Liver (tissue), 3 donors: ENCODE measurements at regions not wholly inside any gene's neighbourhood (a gene's known extent, or its start where the extent isn't known, plus 50 kb on each side); places are given as distances from the start of the nearest gene placed in this dataset.

Experiments
- CTCF ChIP-seq: fragments of 150-350 bp; IDR thresholded peaks from 2 replicates; pipeline ENCODE4 v1.5.1; 2017; ENCODE audit warnings: improper control_type of control experiment, low read depth, low read length; ENCODE audit not compliant: missing input control
- FOXA1 ChIP-seq: IDR thresholded peaks from 2 replicates; pipeline ENCODE4 v1.6.1; 2016; ENCODE audit warnings: antibody characterized with exemption
- TAF1 ChIP-seq: conservative IDR thresholded peaks from 2 replicates; pipeline ENCODE4 v1.6.1; 2016; ENCODE audit warnings: antibody characterized with exemption, mild to moderate bottlenecking
- YY1 ChIP-seq: IDR thresholded peaks from 2 replicates; pipeline ENCODE4 v1.6.1; 2016; ENCODE audit warnings: antibody characterized with exemption, mild to moderate bottlenecking
- TF ChIP-seq, protein P1 (sequence below): IDR thresholded peaks from 2 replicates; pipeline ENCODE4 v1.6.1; 2016; ENCODE audit warnings: antibody characterized with exemption
- donor health status: healthy.
- donor health status: healthy.

- no peak for TF ChIP-seq CTCF
- no peak for TF ChIP-seq YY1
- TF ChIP-seq, protein P1, sequence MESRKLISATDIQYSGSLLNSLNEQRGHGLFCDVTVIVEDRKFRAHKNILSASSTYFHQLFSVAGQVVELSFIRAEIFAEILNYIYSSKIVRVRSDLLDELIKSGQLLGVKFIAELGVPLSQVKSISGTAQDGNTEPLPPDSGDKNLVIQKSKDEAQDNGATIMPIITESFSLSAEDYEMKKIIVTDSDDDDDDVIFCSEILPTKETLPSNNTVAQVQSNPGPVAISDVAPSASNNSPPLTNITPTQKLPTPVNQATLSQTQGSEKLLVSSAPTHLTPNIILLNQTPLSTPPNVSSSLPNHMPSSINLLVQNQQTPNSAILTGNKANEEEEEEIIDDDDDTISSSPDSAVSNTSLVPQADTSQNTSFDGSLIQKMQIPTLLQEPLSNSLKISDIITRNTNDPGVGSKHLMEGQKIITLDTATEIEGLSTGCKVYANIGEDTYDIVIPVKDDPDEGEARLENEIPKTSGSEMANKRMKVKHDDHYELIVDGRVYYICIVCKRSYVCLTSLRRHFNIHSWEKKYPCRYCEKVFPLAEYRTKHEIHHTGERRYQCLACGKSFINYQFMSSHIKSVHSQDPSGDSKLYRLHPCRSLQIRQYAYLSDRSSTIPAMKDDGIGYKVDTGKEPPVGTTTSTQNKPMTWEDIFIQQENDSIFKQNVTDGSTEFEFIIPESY: no peak
- no peak for TF ChIP-seq TAF1
- TF ChIP-seq FOXA1: no peak
These were observed 181.9 kb upstream of the B3GALT2 start for GRCh38 chr1:193368302-193368701.
